Stimulated activated CD8-positive, alpha-beta memory T cell treated with anti-CD3 and anti-CD28 coated beads, Interleukin-15, amount 100 ng/mL, for 24 hours (primary cell): ENCODE measurements at regions not wholly inside any gene's neighbourhood (a gene's known extent, or its start where the extent isn't known, plus 50 kb on each side); places are given as distances from the start of the nearest gene placed in this dataset.

Experiments used
- DNase-seq: peaks from one replicate; pipeline ENCODE4 v3.0.0-alpha.2; 2020; ENCODE audit warnings: low read depth

- no peak for DNase-seq
Measured at GRCh38 chr6:137758661-137759060, 108.4 kb upstream of the TNFAIP3 start.

- no peak for DNase-seq
Measured at GRCh38 chr6:137759624-137760023, 107.4 kb upstream of the TNFAIP3 start.

GRCh38 chr6:137761072-137761471 is 106.0 kb upstream of the TNFAIP3 start:
- no peak for DNase-seq

GRCh38 chr6:137761487-137761886 is 105.6 kb upstream of the TNFAIP3 start:
- DNase-seq = no peak

- DNase-seq = no peak
Measured at GRCh38 chr6:137762168-137763090, 104.6 kb upstream of the TNFAIP3 start.

- no peak for DNase-seq
Measured at GRCh38 chr6:137763436-137763835, 103.6 kb upstream of the TNFAIP3 start.

GRCh38 chr6:137763886-137764285 is 103.2 kb upstream of the TNFAIP3 start:
- DNase-seq = no peak

- no peak for DNase-seq
Measured at GRCh38 chr6:137764464-137764863, 102.6 kb upstream of the TNFAIP3 start.

GRCh38 chr6:137765059-137765458 is 102.0 kb upstream of the TNFAIP3 start:
- DNase-seq = no peak

- DNase-seq = no peak
Measured at GRCh38 chr6:137766596-137767370, 100.3 kb upstream of the TNFAIP3 start.

GRCh38 chr6:137767465-137767864 is 99.6 kb upstream of the TNFAIP3 start:
- no peak for DNase-seq

GRCh38 chr6:137767911-137768690 is 99.0 kb upstream of the TNFAIP3 start:
- DNase-seq = no peak

GRCh38 chr6:137768935-137769334 is 98.1 kb upstream of the TNFAIP3 start:
- DNase-seq = no peak

- no peak for DNase-seq
Measured at GRCh38 chr6:137769797-137770362, 97.2 kb upstream of the TNFAIP3 start.

- DNase-seq = no peak
Measured at GRCh38 chr6:137772541-137773250, 94.4 kb upstream of the TNFAIP3 start.

- DNase-seq = no peak
Measured at GRCh38 chr6:137775227-137775626, 91.8 kb upstream of the TNFAIP3 start.

- DNase-seq = no peak
Measured at GRCh38 chr6:137775720-137776119, 91.3 kb upstream of the TNFAIP3 start.

GRCh38 chr6:137776256-137776655 is 90.8 kb upstream of the TNFAIP3 start:
- DNase-seq = no peak

- no peak for DNase-seq
Measured at GRCh38 chr6:137776786-137777686, 90.0 kb upstream of the TNFAIP3 start.

GRCh38 chr6:137777687-137778075 is 89.4 kb upstream of the TNFAIP3 start:
- no peak for DNase-seq
